ENCODE measurements at regions not wholly inside any gene's neighbourhood (a gene's known extent, or its start where the extent isn't known, plus 50 kb on each side); places are given as distances from the start of the nearest gene placed in this dataset.

GRCh38 chr20:51120868-51121267 is 98.0 kb upstream of the KCNG1 start:
- TF ChIP-seq CTCF (IDR thresholded peaks at IDR 0.05) (no peak), POLR2A (IDR thresholded peaks at IDR 0.05) (no peak), POLR2AphosphoS5 (IDR thresholded peaks at IDR 0.05) (no peak)
